Ishikawa (cell line): ENCODE measurements at regions not wholly inside any gene's neighbourhood (a gene's known extent, or its start where the extent isn't known, plus 50 kb on each side); places are given as distances from the start of the nearest gene placed in this dataset.

ENCODE experiments used
- CEBPB ChIP-seq: IDR thresholded peaks from 2 replicates; pipeline ENCODE4 v1.6.1; 2012
- CREB1 ChIP-seq: IDR thresholded peaks from 2 replicates; pipeline ENCODE4 v1.6.1; 2012; ENCODE audit warnings: low read depth
- EGR1 ChIP-seq: IDR thresholded peaks from 2 replicates; pipeline ENCODE4 v1.6.1; 2012
- EP300 ChIP-seq: IDR thresholded peaks from 2 replicates; pipeline ENCODE4 v1.6.1; 2012; ENCODE audit warnings: borderline replicate concordance
- FOXM1 ChIP-seq: IDR thresholded peaks from 2 replicates; pipeline ENCODE4 v1.6.1; 2012; ENCODE audit warnings: low read depth, borderline replicate concordance
- NFIC ChIP-seq: IDR thresholded peaks from 2 replicates; pipeline ENCODE4 v1.6.1; 2012
- RAD21 ChIP-seq: IDR thresholded peaks from 2 replicates; pipeline ENCODE4 v1.6.1; 2012; ENCODE audit warnings: low read depth
- TAF1 ChIP-seq: IDR thresholded peaks from 2 replicates; pipeline ENCODE4 v1.6.1; 2012; ENCODE audit warnings: low read depth, mild to moderate bottlenecking
- TCF12 ChIP-seq: IDR thresholded peaks from 2 replicates; pipeline ENCODE4 v1.6.1; 2012; ENCODE audit warnings: low read depth
- TEAD4 ChIP-seq: IDR thresholded peaks from 2 replicates; pipeline ENCODE4 v1.6.1; 2012
- YY1 ChIP-seq: IDR thresholded peaks from 2 replicates; pipeline ENCODE4 v1.6.1; 2012; ENCODE audit warnings: low read depth
- ZBTB7A ChIP-seq: IDR thresholded peaks from 2 replicates; pipeline ENCODE4 v1.6.1; 2012; ENCODE audit warnings: low read depth
- TF ChIP-seq, protein P1 (sequence below): IDR thresholded peaks from 2 replicates; pipeline ENCODE4 v1.6.1; 2012
- TF ChIP-seq, protein P2 (sequence below): IDR thresholded peaks from 2 replicates; pipeline ENCODE4 v1.6.1; 2012
- TF ChIP-seq, protein P3 (sequence below): IDR thresholded peaks from 2 replicates; pipeline ENCODE4 v1.6.1; 2012; ENCODE audit warnings: low read depth, mild to moderate bottlenecking

DNA sequence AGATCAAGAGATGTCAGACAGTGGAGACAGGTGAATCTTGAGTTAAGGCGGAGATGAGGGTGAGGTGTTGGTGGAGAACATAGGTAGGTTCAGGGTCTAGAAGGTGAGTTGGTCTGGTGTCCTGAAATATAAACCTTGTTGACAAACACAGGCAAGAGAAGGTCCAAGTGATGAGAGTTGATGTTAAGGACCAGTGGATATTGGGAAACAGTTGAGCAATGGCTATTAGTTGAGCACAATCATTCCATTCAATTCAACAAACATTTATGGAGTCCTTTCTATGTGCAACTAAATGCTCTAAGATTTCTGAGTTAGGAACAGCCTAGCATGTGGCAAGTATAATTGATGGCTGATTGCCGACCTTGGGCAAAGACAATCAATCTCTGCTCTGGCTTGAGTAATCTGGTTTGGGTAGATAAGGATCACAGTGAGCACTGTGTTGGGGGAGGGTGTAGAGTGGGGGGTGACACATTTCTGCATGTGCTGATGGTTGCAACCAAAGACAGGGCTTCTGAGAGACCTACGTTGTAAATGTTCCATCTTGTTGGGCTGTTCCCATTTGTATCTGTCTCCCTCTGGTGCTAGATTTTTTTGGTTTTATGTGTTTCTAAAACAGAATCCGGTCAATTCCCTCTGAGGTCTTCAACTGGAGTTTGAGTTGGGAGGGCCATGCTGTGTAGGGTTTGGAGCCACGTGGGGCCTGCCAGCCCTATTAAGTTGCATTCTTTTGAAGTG, 201.1 kb downstream of the BAMBI start:
- no peak for TF ChIP-seq RAD21
- TF ChIP-seq TAF1, result no peak

DNA sequence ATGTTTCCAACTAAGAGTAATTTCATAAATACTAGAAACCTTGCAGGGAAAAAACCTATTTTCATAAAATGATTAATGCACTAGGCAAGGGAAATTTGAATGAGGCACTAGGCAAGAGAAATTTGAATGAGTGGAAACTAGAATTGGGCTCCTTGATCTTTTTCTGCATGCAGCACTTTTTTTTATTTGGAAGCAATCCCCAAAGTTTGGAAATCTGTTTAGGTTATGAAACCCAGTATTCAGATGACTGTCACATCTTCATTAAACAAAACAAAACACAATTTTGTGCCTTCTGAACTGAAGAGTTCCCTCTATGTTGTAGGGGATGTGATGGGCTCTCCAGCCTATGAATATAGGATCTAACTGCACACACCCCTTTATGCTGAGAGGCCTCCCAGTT, 201.9 kb downstream of the BAMBI start:
- TF ChIP-seq FOXM1, result no peak
- TF ChIP-seq, protein P1, sequence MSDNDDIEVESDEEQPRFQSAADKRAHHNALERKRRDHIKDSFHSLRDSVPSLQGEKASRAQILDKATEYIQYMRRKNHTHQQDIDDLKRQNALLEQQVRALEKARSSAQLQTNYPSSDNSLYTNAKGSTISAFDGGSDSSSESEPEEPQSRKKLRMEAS, result no peak
- no peak for TF ChIP-seq YY1
- no peak for TF ChIP-seq TAF1
- TF ChIP-seq, protein P2, sequence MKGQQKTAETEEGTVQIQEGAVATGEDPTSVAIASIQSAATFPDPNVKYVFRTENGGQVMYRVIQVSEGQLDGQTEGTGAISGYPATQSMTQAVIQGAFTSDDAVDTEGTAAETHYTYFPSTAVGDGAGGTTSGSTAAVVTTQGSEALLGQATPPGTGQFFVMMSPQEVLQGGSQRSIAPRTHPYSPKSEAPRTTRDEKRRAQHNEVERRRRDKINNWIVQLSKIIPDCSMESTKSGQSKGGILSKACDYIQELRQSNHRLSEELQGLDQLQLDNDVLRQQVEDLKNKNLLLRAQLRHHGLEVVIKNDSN, result no peak
- no peak for TF ChIP-seq CREB1
- no peak for TF ChIP-seq TCF12
- TF ChIP-seq, protein P3, sequence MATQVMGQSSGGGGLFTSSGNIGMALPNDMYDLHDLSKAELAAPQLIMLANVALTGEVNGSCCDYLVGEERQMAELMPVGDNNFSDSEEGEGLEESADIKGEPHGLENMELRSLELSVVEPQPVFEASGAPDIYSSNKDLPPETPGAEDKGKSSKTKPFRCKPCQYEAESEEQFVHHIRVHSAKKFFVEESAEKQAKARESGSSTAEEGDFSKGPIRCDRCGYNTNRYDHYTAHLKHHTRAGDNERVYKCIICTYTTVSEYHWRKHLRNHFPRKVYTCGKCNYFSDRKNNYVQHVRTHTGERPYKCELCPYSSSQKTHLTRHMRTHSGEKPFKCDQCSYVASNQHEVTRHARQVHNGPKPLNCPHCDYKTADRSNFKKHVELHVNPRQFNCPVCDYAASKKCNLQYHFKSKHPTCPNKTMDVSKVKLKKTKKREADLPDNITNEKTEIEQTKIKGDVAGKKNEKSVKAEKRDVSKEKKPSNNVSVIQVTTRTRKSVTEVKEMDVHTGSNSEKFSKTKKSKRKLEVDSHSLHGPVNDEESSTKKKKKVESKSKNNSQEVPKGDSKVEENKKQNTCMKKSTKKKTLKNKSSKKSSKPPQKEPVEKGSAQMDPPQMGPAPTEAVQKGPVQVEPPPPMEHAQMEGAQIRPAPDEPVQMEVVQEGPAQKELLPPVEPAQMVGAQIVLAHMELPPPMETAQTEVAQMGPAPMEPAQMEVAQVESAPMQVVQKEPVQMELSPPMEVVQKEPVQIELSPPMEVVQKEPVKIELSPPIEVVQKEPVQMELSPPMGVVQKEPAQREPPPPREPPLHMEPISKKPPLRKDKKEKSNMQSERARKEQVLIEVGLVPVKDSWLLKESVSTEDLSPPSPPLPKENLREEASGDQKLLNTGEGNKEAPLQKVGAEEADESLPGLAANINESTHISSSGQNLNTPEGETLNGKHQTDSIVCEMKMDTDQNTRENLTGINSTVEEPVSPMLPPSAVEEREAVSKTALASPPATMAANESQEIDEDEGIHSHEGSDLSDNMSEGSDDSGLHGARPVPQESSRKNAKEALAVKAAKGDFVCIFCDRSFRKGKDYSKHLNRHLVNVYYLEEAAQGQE, result no peak
- no peak for TF ChIP-seq EP300
- no peak for TF ChIP-seq CEBPB
- TF ChIP-seq TEAD4, result no peak

DNA sequence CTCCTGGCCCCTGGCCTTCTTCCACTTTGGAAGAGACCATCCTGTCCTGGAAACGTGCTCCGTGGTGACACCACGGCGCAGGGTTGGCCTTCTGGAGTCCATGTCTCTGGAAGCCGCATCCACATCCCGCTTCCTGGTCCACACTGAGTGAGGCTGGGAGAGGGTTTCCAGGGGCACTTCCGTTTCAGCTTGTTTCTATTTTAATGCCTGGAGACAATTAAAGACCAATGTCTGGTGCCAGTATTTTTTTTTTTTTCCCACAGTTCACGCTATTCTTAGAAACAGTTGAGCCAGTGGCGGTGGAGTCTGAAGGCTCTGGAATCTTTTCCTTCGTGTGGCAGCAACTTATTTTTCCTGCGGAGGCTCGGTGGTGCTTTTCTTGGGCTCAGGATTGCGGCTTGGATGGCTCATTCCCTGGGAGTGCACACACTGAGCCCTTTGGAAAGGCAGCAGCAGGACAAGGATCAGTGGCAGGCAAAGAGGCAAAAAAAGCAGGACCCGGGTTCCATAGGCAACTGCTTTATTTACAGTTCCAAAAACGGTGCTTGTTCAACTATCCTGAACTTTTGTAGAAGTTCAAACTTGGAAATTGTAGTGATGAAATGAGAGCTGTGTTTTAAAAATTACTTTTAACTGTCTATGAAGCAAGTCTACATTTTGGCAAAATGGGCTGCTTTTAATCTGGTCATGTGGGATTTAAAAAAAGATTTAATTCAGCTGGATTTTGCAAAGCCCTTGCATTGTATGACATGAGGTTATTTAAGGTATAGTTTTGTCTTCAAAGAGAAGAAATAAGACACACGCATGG, 202.8 kb downstream of the BAMBI start:
- TF ChIP-seq NFIC (no peak), TAF1 (no peak), TEAD4 (no peak), CREB1 (no peak), EP300 (no peak), RAD21 (no peak), YY1 (no peak), FOXM1 (no peak), TCF12 (no peak), CEBPB (no peak), EGR1 (no peak), ZBTB7A (no peak)
- TF ChIP-seq, protein P3, result no peak
- TF ChIP-seq, protein P1, result no peak
- TF ChIP-seq, protein P2, result no peak

DNA sequence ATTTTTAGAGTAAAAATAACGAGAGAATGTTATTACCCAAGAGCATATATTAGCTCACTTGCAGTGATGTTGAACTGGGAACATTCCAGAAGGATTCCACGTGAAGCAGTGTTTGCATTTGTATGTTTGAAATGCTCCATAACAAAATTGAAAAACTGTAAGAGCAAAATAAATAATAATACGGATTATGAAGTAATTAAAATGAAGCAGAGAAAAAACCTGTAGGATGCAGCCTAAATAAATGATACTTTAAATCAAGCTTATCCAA, 203.3 kb downstream of the BAMBI start:
- TF ChIP-seq EP300 (no peak), FOXM1 (no peak), CEBPB (no peak), RAD21 (no peak), ZBTB7A (no peak), EGR1 (no peak), TCF12 (no peak), NFIC (no peak), TAF1 (no peak), YY1 (no peak), TEAD4 (no peak), CREB1 (no peak)
- TF ChIP-seq, protein P3, result no peak
- TF ChIP-seq, protein P2, result no peak
- TF ChIP-seq, protein P1, result no peak
